Osteoblast (primary cell): ENCODE measurements at regions not wholly inside any gene's neighbourhood (a gene's known extent, or its start where the extent isn't known, plus 50 kb on each side); places are given as distances from the start of the nearest gene placed in this dataset.

ENCODE experiments used
- DNase-seq: peaks from one replicate; pipeline ENCODE4 v3.0.0; 2011; ENCODE audit warnings: low spot score, mixed read lengths; ENCODE audit not compliant: insufficient read length; ENCODE audit errors: missing footprints
- H2AFZ ChIP-seq: 2 replicates; pipeline ENCODE4 v1.6.0; 2011; ENCODE audit warnings: mild to moderate bottlenecking, low read length
- H3K27ac ChIP-seq: 2 replicates; pipeline ENCODE4 v1.5.1; 2011; ENCODE audit warnings: mild to moderate bottlenecking, low read depth, low read length, moderate library complexity
- H3K27me3 ChIP-seq: 2 replicates; pipeline ENCODE4 v1.6.0; 2012; ENCODE audit warnings: mild to moderate bottlenecking, control low read depth, inconsistent platforms, low read length, moderate library complexity; ENCODE audit not compliant: insufficient read depth
- H3K36me3 ChIP-seq: 2 replicates; pipeline ENCODE4 v1.5.1; 2011; ENCODE audit warnings: mild to moderate bottlenecking, low read length, control low read depth, moderate library complexity; ENCODE audit not compliant: insufficient read depth
- H3K4me1 ChIP-seq: 2 replicates; pipeline ENCODE4 v1.5.1; 2011; ENCODE audit warnings: mild to moderate bottlenecking, low read length, control low read depth, moderate library complexity; ENCODE audit not compliant: insufficient read depth
- H3K4me2 ChIP-seq: 2 replicates; pipeline ENCODE4 v1.6.0; 2011; ENCODE audit warnings: mild to moderate bottlenecking, low read length; ENCODE audit not compliant: insufficient read depth
- H3K4me3 ChIP-seq: fragments of 200-600 bp; sonication (generic); 3 replicates; pipeline ENCODE4 v1.5.1; 2012; ENCODE audit warnings: mild to moderate bottlenecking, low read length, inconsistent platforms; ENCODE audit not compliant: insufficient read depth
- H3K79me2 ChIP-seq: 2 replicates; pipeline ENCODE4 v1.6.0; 2012; ENCODE audit warnings: mild to moderate bottlenecking, low read length, control low read depth, inconsistent platforms; ENCODE audit not compliant: insufficient read depth
- H3K9me3 ChIP-seq: 2 replicates; pipeline ENCODE4 v1.5.1; 2011; ENCODE audit warnings: low read depth, low read length, control low read depth
- H4K20me1 ChIP-seq: 2 replicates; pipeline ENCODE4 v1.6.0; 2012; ENCODE audit warnings: mild to moderate bottlenecking, low read length, control low read depth; ENCODE audit not compliant: insufficient read depth
- CTCF ChIP-seq: IDR thresholded peaks from 2 replicates; pipeline ENCODE4 v1.5.1; 2011; ENCODE audit warnings: mild to moderate bottlenecking, low read depth, low read length, moderate library complexity; ENCODE audit errors: extremely low read depth

GRCh38 chr18:28458751-28459150 is 281.8 kb upstream of the CDH2 start:
- TF ChIP-seq CTCF = no peak
- H3K27ac ChIP-seq = no peak overlapping the region
- no peak overlapping the region for H2AFZ ChIP-seq
- DNase-seq = no peak
- H3K27me3 ChIP-seq = no peaks in the 10 kb centered on the region
- no peaks in the 10 kb centered on the region for H4K20me1 ChIP-seq
- H3K36me3 ChIP-seq = no peaks in the 10 kb centered on the region
- H3K4me1 ChIP-seq = no peaks in the 10 kb centered on the region
- H3K4me2 ChIP-seq = no peak overlapping the region
- no peak overlapping the region for H3K4me3 ChIP-seq
- no peaks in the 10 kb centered on the region for H3K79me2 ChIP-seq
- H3K9me3 ChIP-seq = no peaks in the 10 kb centered on the region

DNA sequence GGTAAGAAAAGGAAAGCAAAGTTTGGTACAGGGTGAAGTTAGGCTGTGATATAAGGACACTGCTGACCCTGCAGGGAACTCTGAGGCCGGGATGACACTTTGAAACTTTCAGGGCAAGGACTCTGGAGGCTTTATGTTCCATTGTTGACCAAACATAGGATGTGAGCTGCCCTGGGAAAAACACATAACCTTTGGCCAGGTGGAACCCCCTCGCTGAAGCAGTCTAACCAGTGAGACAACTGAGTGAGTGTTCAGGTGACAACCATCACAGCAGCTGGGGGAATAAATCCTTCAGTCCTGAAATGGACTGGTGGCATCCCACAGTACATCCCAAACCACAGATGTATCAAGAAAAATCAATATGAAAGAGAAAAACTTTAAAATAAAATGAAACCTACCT is 280.9 kb upstream of the CDH2 start:
- no peak overlapping the region for H3K27ac ChIP-seq
- TF ChIP-seq CTCF = no peak
- H4K20me1 ChIP-seq = no peaks in the 10 kb centered on the region
- H3K4me3 ChIP-seq = no peak overlapping the region
- H2AFZ ChIP-seq = no peak overlapping the region
- H3K27me3 ChIP-seq = no peaks in the 10 kb centered on the region
- no peaks in the 10 kb centered on the region for H3K79me2 ChIP-seq
- H3K4me1 ChIP-seq = no peaks in the 10 kb centered on the region
- no peak overlapping the region for H3K4me2 ChIP-seq
- H3K9me3 ChIP-seq = no peaks in the 10 kb centered on the region
- no peaks in the 10 kb centered on the region for H3K36me3 ChIP-seq
- no peak for DNase-seq

DNA sequence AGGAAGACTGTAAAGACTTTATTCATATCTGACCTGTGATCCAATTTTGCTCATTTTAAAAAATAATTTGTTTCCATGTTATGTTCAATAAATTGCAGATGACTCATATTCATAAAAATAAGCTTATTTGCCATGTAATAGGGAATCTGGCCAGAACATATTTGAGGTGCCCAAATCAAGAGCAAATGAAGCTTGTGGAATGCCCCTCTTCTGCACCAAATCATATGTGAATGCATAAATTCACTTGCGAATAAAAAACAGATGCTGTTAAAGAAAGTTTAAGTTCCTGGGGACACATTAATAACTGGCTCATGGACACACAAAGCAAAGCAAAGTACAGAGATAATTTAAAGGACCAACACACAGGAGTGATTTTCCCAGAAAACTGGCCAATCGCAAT is 279.0 kb upstream of the CDH2 start:
- H3K9me3 ChIP-seq = no peaks in the 10 kb centered on the region
- no peak for DNase-seq
- H2AFZ ChIP-seq = no peak overlapping the region
- no peak overlapping the region for H3K4me2 ChIP-seq
- no peak for TF ChIP-seq CTCF
- no peaks in the 10 kb centered on the region for H3K36me3 ChIP-seq
- no peak overlapping the region for H3K27ac ChIP-seq
- no peak overlapping the region for H3K4me3 ChIP-seq
- H4K20me1 ChIP-seq = no peaks in the 10 kb centered on the region
- no peaks in the 10 kb centered on the region for H3K4me1 ChIP-seq
- H3K79me2 ChIP-seq = no peaks in the 10 kb centered on the region
- H3K27me3 ChIP-seq = no peaks in the 10 kb centered on the region

- H3K27me3 ChIP-seq = no peaks in the 10 kb centered on the region
- H3K4me3 ChIP-seq = no peak overlapping the region
- no peak overlapping the region for H3K4me2 ChIP-seq
- TF ChIP-seq CTCF = no peak
- H4K20me1 ChIP-seq = no peaks in the 10 kb centered on the region
- no peaks in the 10 kb centered on the region for H3K4me1 ChIP-seq
- no peaks in the 10 kb centered on the region for H3K79me2 ChIP-seq
- H2AFZ ChIP-seq = no peak overlapping the region
- H3K9me3 ChIP-seq = no peaks in the 10 kb centered on the region
- DNase-seq = no peak
- no peaks in the 10 kb centered on the region for H3K36me3 ChIP-seq
- no peak overlapping the region for H3K27ac ChIP-seq
Measured at GRCh38 chr18:28439870-28440269, 262.9 kb upstream of the CDH2 start.
